D341Med (cell line): ENCODE measurements at regions not wholly inside any gene's neighbourhood (a gene's known extent, or its start where the extent isn't known, plus 50 kb on each side); places are given as distances from the start of the nearest gene placed in this dataset.
"Not testable (repeated sequence)": the region's sequence is repeated elsewhere in the genome, so short reads cannot be mapped to it uniquely, and the experiment has no call there.

Experiments
- DNase-seq: peaks from one replicate; pipeline ENCODE4 v3.0.0; 2012; ENCODE audit warnings: low spot score

DNA sequence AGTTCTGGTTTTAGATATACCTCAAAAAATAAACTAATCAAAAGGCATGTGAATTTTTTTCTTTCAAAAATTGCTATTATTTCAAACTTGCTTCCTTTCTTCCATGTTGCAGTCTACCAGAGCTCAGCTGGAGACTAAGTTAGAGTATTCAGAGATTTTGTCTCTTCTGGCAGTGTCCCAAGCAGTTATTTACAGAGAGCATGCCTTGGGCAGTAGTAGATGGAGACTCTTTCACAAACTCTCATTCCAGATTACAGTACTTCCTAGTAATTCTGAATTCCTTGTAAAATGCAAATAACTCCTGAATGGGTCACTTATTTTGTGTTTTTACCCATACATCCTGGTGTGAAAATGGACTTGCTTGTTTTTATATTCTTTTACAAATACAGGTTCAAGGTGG, 703.4 kb downstream of the EPHA7 start:
- DNase-seq, result no peak

GRCh38 chr6:92714346-92714745, 705.0 kb downstream of the EPHA7 start:
- DNase-seq, result no peak

- no peak for DNase-seq
These were observed 709.3 kb downstream of the EPHA7 start for GRCh38 chr6:92710048-92710447.

DNA sequence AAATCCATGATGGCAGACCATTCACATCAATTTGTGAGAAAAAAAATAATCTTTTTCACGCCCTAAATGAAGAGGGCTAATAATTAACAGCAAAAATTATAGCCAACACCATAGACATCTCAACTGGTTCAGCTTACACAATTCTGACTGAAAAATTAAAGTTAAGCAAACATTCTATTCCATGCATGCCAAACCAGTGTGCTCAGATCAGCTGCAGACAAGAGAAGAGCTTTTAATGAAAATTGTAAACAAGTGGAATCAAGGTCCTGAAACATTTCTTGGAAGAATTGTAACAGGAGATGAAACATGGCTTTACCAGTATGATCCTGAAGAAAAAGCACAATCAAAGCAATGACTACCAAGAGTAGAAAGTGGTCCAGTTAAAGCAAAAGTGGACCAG, 710.4 kb downstream of the EPHA7 start:
- DNase-seq, result no peak

- DNase-seq, result no peak
These were observed 711.1 kb downstream of the EPHA7 start for GRCh38 chr6:92708270-92708669.

DNA sequence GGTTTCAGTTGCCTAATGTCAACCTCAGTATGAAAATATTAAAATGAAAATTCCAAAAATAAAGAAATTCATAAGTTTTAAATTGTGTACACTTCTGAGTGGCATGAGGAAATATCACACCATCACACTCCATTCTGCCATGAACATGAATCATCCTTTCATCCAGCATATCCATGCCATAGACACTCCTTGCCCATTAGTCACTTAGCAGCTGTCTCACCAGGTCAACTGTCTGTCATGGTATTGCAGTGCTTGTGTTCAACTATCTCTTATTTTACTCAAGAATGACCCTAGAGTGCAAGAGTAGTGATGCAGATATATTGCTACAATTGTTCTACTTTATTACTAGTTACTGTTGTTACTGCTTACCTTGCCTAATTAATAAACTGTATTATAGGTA, 712.4 kb downstream of the EPHA7 start:
- no peak for DNase-seq

DNA sequence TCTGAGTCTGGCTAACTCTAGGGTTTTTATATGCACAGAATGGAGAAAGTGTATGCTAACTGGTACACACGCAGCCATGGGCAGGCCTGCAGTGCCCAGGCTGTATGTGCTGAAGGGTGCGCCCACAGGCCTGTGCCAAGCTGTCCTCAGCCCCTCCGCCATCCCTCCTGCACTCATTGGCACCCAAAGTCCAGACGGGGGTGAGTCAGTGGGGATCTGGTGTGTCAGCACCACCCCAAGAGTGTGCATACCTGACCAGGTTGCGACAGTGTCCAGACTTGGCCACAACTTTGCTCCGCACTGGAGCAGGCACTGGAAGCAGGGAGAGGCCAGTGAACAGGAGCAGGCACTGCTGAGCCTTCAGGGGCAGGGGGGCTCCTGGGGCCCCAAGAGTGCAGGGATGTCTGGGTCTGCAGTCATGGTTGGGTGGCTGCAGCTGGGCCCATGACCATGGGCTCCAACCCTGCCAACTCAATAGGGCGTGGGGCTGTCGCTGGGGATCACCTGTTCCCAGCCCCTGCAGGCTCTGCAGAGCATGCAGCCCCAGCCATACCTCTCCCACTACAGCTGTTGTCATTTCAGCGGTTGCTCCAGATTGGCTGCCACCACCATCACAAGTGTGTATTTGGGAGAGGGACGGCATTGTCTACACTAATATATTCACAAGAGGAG, 717.8 kb downstream of the EPHA7 start:
- DNase-seq, result peak; percentile 5

GRCh38 chr6:92700411-92700810, 718.9 kb downstream of the EPHA7 start:
- no peak for DNase-seq

DNA sequence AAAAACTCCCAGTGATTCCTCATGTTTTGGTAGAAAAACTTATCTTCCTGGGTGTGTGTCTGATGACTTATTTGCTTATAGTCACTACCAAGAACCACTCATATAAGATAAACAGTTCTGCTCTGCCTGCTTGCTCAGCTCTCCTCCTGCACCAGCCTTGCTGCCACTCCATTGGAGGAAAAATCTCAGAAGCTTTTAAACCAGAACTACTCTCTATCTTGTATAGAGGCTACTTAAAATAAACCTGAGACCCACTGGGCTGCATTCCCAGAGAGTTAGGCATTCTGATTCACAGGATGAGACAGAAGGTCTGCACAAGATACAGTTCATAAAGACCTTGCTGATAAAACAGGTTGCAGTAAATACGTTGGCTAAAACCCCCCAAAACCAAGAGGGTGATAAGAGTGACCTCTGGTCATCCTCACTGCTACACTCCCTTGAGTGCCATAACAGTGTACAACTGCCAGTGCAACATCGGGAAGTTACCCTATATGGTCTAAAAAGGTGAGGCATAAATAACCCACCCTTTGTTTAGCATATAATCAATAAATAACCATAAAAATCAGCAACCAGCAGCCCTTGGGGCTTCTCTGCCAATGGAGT, 728.3 kb downstream of the EPHA7 start:
- DNase-seq, result no peak

DNA sequence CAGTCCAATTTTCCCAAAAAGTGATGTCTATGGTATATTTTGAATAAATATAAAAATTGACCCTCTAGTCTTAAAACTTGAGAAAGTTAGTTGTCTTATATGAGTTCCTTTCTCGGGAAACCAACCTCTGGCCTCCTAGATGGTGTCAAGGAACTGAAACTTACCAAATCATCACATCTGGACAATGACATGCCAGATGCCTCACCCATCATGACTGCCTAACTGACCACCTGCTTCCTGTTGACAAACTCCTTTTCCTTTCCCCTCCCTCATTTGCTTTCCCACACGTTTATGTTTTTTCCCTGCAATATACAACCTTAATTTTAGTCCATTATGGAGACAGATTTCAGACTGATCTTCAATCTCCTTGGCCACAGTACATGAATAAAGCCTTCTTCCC, 731.0 kb downstream of the EPHA7 start:
- DNase-seq, result no peak

DNA sequence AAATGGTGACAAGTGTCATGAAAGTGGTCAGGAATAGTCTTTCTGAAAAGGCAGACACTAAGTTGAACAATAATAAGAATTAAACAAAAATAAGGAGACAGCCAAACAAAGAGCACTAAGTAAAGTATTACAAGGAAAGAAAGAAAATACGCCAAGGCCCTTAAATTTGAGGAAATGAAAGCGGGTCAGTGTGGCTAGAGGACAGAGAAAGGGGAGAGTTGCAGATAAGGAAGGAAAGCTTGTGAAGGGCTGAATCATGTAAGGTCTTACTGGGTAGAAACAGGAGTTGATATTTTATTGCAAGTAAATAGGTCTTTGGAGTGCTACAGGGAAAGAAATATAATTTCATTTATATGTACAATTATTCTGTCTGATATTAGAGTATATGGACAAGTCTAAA, 732.1 kb downstream of the EPHA7 start:
- DNase-seq, result no peak

DNA sequence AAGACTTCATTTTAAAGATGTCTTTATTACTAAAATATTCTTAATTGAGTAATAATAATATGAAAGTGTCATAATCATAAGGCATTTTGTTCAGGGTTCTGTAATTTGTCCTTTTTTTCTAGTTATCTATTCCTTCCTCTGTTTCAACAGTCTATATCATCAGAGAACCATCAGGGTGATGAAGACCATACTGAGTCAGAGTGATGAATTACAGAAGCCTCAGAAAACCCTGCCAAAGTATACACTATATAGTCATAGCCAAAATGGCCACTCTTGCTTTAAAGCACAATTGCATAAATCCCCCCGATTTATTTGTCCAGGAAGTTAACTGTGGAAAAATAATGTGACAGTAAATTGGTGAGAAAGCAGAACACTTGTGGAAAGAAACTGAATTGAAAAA, 735.0 kb downstream of the EPHA7 start:
- no peak for DNase-seq

DNA sequence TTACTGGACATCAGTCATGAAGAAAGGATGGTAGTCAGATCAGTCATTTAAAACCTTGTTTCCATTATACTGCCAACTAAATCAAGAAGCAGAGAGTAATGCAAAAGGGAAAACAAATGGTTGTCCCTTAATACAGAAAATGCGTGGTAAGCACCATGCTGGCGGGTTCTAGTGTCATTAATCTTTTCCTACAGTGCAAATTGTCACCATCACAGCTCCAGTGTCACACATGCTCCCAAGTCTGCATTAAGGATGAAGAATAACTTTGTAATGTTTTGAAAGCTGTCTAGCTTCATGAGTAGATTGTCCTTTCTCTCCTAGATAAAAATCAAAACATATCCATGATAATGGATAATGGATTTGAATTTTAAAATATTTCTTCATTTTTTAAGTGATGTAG, 735.6 kb downstream of the EPHA7 start:
- DNase-seq, result no peak

- no peak for DNase-seq
These were observed 736.6 kb downstream of the EPHA7 start for GRCh38 chr6:92682516-92683398.

GRCh38 chr6:92681401-92681800, 738.0 kb downstream of the EPHA7 start:
- no peak for DNase-seq

GRCh38 chr6:92671462-92671861, 747.9 kb downstream of the EPHA7 start:
- DNase-seq, result not testable (repeated sequence)

- no peak for DNase-seq
These were observed 751.5 kb downstream of the EPHA7 start for GRCh38 chr6:92667843-92668242.

DNA sequence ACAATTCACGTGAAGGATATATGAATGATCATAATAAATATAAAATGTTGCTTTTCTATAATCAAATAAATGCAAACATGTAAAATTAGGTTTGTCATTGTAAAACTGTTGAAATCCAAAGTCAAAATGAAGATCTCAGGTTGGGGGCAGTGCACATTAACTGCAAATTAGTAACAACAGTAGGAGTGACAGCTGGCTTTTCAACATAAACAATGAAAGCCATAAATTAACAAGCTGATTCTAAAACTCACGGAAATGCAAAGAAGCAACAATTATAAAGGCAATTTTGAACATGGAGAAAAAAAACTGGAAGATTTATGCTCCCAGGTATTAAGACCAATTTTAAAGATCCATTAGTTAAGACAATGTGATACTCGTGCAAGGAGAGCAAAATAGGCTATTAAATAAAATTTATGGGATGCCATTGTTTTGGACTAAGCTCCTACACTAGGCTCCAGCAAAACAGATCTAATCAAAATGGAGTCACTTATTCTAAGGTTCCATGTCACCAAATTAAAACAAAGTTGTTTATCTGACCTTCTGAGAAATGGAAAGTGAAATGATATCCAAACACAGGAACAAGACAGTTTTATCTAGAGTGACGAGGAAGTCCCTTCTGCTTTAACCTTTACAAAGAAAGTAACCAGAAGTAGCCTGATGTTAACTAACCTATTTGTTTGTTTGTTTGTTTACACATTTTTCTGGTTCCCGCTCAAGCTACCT, 770.8 kb downstream of the EPHA7 start:
- DNase-seq, result no peak

GRCh38 chr6:92647630-92648029, 771.7 kb downstream of the EPHA7 start:
- DNase-seq, result no peak

DNA sequence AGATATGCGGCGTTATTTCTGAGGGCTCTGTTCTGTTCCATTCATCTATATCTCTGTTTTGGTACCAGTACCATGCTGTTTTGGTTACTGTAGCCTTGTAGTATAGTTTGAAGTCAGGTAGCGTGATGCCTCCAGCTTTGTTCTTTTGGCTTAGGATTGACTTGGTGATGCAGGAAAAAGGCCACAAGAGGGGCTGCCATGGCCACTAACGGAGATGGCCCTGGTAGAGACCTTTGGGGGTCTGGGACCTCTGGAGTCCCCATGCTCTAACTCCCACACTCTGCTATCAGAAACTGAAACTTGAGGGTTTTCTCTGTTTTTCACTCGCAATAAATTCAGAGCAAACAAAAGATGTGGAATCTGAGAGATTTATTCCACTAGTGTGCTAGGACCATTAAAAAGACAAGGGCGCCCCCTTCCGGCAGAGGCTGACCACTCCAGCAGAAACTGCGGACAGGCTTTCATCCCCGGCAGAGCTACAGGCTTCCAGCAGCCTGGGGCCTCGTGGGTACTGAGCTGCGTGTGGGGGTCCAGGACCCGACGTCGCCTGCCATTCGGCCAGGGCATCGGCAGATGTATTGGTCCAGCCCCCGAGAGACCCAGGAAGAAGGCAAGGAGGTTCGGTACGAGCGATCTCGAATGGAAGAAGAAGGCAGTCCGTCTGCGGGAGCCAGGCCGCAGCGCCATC, 775.1 kb downstream of the EPHA7 start:
- peak; percentile 71 for DNase-seq

- DNase-seq, result no peak
These were observed 783.7 kb downstream of the EPHA7 start for GRCh38 chr6:92635553-92636153.
